Endothelial cell (in vitro differentiated cells): ENCODE measurements at regions not wholly inside any gene's neighbourhood (a gene's known extent, or its start where the extent isn't known, plus 50 kb on each side); places are given as distances from the start of the nearest gene placed in this dataset.

Source experiments
- DNase-seq: peaks from one replicate; pipeline ENCODE4 v3.0.0; 2021; ENCODE audit warnings: low spot score
- H3K27ac Mint-ChIP-seq: one replicate; pipeline ENCODE4 v1.8.0; 2021; ENCODE audit warnings: mixed read lengths, inconsistent platforms; ENCODE audit not compliant: unreplicated experiment
- H3K27me3 Mint-ChIP-seq: one replicate; pipeline ENCODE4 v1.8.0; 2021; ENCODE audit warnings: mild to moderate bottlenecking, moderate library complexity, mixed read lengths, inconsistent platforms; ENCODE audit not compliant: unreplicated experiment
- H3K36me3 Mint-ChIP-seq: one replicate; pipeline ENCODE4 v1.8.0; 2021; ENCODE audit warnings: mild to moderate bottlenecking, low read depth, mixed read lengths, inconsistent platforms; ENCODE audit not compliant: unreplicated experiment
- H3K4me1 Mint-ChIP-seq: one replicate; pipeline ENCODE4 v1.8.0; 2021; ENCODE audit warnings: mild to moderate bottlenecking, mixed read lengths, inconsistent platforms; ENCODE audit not compliant: unreplicated experiment
- H3K4me3 Mint-ChIP-seq: one replicate; pipeline ENCODE4 v1.8.0; 2021; ENCODE audit warnings: mild to moderate bottlenecking, mixed read lengths, inconsistent platforms; ENCODE audit not compliant: unreplicated experiment
- H3K9me3 Mint-ChIP-seq: one replicate; pipeline ENCODE4 v1.8.0; 2021; ENCODE audit warnings: mixed read lengths, inconsistent platforms; ENCODE audit not compliant: unreplicated experiment
- TF ChIP-seq, protein P1 (sequence below): fragments of 200-600 bp; sonication (generic); IDR thresholded peaks from one replicate; pipeline ENCODE4 v1.5.0; 2021; ENCODE audit warnings: antibody characterized with exemption; ENCODE audit not compliant: unreplicated experiment

DNA sequence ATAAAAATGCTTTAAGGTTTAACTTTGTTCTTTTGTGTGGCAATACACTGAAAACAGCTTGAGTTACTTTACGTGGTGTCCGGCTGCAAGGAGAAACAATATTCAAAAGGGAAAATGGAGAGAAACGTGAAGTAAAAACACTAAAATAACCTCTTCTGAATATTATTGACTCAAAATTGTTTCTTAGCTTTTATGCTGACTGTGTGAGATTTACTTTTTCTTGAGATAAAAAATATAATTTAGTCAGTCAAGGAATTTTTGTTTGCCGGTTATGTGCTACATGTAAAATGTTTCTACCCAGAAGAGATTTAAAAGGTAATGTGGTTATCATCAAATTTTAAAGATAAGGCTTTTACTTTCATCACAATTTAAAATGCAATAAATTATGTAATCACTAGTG, 200.6 kb upstream of the GPC6 start:
- Mint-ChIP-seq H3K27ac (no peak overlapping the region), H3K4me3 (no peak overlapping the region), H3K36me3 (no peaks in the 10 kb centered on the region), H3K27me3 (no peaks in the 10 kb centered on the region), H3K9me3 (no peaks in the 10 kb centered on the region), H3K4me1 (no peaks in the 10 kb centered on the region)
- TF ChIP-seq, protein P1, sequence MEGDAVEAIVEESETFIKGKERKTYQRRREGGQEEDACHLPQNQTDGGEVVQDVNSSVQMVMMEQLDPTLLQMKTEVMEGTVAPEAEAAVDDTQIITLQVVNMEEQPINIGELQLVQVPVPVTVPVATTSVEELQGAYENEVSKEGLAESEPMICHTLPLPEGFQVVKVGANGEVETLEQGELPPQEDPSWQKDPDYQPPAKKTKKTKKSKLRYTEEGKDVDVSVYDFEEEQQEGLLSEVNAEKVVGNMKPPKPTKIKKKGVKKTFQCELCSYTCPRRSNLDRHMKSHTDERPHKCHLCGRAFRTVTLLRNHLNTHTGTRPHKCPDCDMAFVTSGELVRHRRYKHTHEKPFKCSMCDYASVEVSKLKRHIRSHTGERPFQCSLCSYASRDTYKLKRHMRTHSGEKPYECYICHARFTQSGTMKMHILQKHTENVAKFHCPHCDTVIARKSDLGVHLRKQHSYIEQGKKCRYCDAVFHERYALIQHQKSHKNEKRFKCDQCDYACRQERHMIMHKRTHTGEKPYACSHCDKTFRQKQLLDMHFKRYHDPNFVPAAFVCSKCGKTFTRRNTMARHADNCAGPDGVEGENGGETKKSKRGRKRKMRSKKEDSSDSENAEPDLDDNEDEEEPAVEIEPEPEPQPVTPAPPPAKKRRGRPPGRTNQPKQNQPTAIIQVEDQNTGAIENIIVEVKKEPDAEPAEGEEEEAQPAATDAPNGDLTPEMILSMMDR: no peak
- DNase-seq: no peak

DNA sequence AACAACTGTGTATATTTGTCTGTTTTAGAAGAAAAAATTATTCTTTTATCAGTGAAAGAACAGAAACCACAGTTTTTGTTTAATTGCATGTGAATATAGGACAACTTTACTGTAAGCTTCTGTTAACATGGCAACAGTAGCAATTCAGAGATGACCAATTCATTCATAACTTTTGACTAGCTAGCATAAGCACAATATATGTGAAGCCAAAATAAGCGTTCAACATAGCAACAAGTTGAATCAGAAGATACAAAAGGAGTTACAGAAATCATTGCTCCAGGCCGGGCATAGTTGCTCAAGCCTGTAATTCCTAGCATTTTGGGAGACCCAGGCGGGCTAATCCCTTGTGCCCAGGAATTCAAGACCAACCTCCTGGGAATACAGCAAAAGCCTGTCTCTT, 197.1 kb upstream of the GPC6 start:
- H3K27ac Mint-ChIP-seq: no peak overlapping the region
- H3K9me3 Mint-ChIP-seq: no peaks in the 10 kb centered on the region
- H3K4me3 Mint-ChIP-seq: no peak overlapping the region
- DNase-seq: no peak
- no peaks in the 10 kb centered on the region for H3K36me3 Mint-ChIP-seq
- TF ChIP-seq, protein P1: no peak
- no peaks in the 10 kb centered on the region for H3K4me1 Mint-ChIP-seq
- H3K27me3 Mint-ChIP-seq: no peaks in the 10 kb centered on the region

DNA sequence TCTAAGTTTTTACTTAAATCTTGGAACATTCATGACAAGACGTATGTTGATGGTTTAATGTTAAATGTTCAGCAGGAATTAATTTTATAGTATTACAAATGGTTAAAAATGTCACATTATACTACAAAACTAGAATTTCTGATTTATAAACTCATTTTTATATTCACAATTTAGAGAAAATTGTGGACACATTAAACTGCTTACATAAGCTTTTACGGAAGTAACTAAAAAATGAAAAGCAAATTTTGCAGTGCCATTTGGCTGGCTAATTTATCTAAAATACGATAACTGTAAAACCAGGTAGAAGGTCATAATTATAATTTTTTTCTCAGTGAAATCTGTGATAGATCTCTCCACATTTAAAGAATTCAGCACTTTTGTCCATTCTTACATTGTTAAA, 190.2 kb upstream of the GPC6 start:
- no peaks in the 10 kb centered on the region for H3K36me3 Mint-ChIP-seq
- TF ChIP-seq, protein P1: no peak
- H3K27me3 Mint-ChIP-seq: peaks cover 2% of the 10 kb centered on the region
- no peak for DNase-seq
- H3K4me1 Mint-ChIP-seq: no peaks in the 10 kb centered on the region
- no peak overlapping the region for H3K27ac Mint-ChIP-seq
- H3K4me3 Mint-ChIP-seq: no peak overlapping the region
- no peaks in the 10 kb centered on the region for H3K9me3 Mint-ChIP-seq

DNA sequence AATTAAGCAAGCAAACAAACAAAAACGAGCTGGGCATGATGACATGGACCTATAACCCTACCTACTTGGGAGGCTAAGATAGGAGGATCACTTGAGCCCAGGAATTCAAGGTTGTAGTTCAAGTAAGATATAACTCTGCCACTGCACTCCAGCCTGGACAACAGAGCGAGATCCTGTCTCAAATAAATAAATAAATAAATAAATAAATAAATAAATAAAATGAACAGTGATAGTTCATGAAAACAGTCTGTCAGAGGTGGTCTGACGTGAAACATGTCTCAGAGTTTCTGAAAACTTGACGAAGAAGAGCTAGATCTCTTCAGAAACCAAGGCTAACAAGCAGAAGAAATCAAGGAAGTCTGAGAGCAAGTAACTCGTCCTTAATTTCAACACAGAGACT, 188.8 kb upstream of the GPC6 start:
- H3K9me3 Mint-ChIP-seq: no peaks in the 10 kb centered on the region
- H3K27me3 Mint-ChIP-seq: peaks cover 6% of the 10 kb centered on the region
- no peak for DNase-seq
- H3K36me3 Mint-ChIP-seq: no peaks in the 10 kb centered on the region
- no peaks in the 10 kb centered on the region for H3K4me1 Mint-ChIP-seq
- no peak overlapping the region for H3K4me3 Mint-ChIP-seq
- no peak overlapping the region for H3K27ac Mint-ChIP-seq
- TF ChIP-seq, protein P1: no peak

DNA sequence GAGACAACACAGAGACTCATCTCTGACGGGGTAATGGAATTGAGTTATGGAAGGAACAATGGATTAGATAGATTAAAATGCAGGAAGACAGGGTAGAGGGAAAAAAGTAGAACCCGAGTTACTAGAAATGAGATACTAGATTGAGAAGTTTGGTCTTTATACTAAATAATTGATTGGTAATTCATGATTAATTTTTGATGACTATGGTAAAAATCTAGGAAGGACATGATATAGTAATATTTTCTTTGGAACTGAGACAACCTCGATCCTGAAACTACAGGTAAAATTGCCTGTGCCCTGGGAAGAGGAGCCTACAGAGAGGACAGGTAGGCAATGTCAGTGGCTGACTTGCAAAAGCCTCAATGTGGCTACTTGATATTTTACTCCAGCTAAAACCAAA, 188.4 kb upstream of the GPC6 start:
- no peak overlapping the region for H3K27ac Mint-ChIP-seq
- H3K27me3 Mint-ChIP-seq: peaks cover 6% of the 10 kb centered on the region
- H3K9me3 Mint-ChIP-seq: no peaks in the 10 kb centered on the region
- no peaks in the 10 kb centered on the region for H3K36me3 Mint-ChIP-seq
- no peaks in the 10 kb centered on the region for H3K4me1 Mint-ChIP-seq
- TF ChIP-seq, protein P1: no peak
- no peak for DNase-seq
- H3K4me3 Mint-ChIP-seq: no peak overlapping the region
